ENCODE measurements at regions not wholly inside any gene's neighbourhood (a gene's known extent, or its start where the extent isn't known, plus 50 kb on each side); places are given as distances from the start of the nearest gene placed in this dataset.

GRCh38 chr15:98455904-98456303, 192.4 kb upstream of the IGF1R start:
- Histone ChIP-seq H3K36me3 (no peaks in the 10 kb centered on the region), H3K4me1 (no peaks in the 10 kb centered on the region), H3K9me3 (no peaks in the 10 kb centered on the region), H3K27ac (no peak overlapping the region), H3K4me3 (no peak overlapping the region), H3K27me3 (no peaks in the 10 kb centered on the region)
- intact Hi-C loops (cut with DNase I; ENCODE audit: low total_unique reads): no loop called here
- TF ChIP-seq CTCF (IDR thresholded peaks at IDR 0.05): no peak
- DNase-seq: no peak

DNA sequence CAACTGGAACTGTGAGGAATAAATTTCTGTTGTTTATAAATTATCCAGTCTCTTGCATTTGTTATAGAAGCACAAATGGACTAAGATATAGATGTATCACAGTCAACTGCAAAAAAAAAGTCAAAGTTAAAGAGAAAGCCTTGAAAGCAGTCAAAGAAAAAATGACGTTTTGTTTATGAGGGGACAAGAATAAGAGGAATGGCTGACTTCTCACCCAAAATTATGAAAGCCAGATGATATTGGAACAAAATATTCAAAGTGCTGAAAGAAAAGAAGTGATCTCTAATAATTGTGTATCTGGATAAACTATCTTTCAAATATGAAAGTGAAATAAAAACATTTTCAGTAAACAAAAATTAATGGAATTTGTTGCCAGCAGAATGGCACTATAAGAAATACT, 171.8 kb upstream of the IGF1R start:
- intact Hi-C loops (cut with DNase I; ENCODE audit: low total_unique reads): no loop called here
- TF ChIP-seq CTCF (IDR thresholded peaks at IDR 0.05): no peak
- no peak overlapping the region for H3K4me3 ChIP-seq
- H3K4me1 ChIP-seq: no peaks in the 10 kb centered on the region
- no peaks in the 10 kb centered on the region for H3K27me3 ChIP-seq
- no peaks in the 10 kb centered on the region for H3K36me3 ChIP-seq
- peaks cover 2 to 20% (median 13%) of the 10 kb centered on the region in 3 donors for H3K9me3 ChIP-seq
- no peak for DNase-seq
- no peak overlapping the region for H3K27ac ChIP-seq

DNA sequence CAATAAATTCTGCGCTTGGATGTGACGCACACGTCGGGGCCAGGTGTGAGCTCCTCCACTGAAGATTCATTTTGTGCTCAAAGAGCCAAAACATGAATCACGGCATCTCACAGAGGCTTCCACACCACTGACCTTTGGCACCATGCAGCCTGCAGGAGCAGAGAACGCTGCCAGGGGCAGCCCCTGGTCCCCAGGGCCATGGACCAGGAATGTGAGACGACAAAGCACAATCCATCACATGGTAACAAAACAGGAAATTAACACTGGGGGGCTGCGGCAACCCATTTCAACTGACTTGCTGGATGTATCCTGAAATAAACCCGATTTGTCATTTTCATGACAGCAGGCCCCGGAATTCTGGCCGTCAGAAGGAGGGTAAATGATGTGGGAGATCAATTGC, 167.5 kb upstream of the IGF1R start:
- H3K27ac ChIP-seq: no peak overlapping the region
- TF ChIP-seq CTCF (IDR thresholded peaks at IDR 0.05): no peak
- DNase-seq: no peak

DNA sequence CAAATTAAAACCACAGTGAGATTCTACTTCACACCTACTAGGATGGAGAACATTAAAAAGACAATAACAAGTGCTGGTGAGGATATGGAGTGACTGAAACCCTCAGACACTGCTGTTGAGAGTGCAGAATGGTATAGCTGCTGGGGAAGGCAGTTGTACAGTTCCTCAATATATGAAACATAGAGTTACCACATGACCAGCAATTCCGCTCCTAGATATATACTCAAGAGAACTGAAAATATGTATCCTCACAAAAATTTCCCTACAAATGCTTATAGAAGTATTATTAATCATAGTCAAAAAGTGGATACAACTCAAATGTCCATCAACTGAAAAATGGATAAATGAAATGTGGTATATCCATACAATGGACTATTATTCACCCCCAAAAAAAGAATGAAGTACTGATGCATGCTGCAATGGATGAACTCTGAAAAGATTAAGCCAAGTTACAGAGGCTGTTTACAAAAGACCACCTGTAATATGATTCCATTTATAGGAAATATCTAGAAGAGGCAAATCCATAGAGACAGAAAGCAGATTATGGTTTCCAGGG, 164.7 kb upstream of the IGF1R start:
- Histone ChIP-seq H3K4me3 (no peak overlapping the region), H3K4me1 (no peaks in the 10 kb centered on the region), H3K27me3 (no peaks in the 10 kb centered on the region), H3K27ac (no peak overlapping the region), H3K9me3 (peaks cover 0 to 6% (median 2%) of the 10 kb centered on the region in 3 donors), H3K36me3 (no peaks in the 10 kb centered on the region)
- DNase-seq: no peak
- no peak for TF ChIP-seq CTCF (IDR thresholded peaks at IDR 0.05)
- intact Hi-C loops (cut with DNase I; ENCODE audit: low total_unique reads): no loop called here

More for the DNA sequence above, 167.5 kb upstream of the IGF1R start:
- no peak overlapping the region for H3K4me3 ChIP-seq
- H3K27me3 ChIP-seq: no peaks in the 10 kb centered on the region
- peaks cover 3 to 19% (median 14%) of the 10 kb centered on the region in 3 donors for H3K9me3 ChIP-seq
- intact Hi-C loops (cut with DNase I; ENCODE audit: low total_unique reads): no loop called here
- no peaks in the 10 kb centered on the region for H3K4me1 ChIP-seq
- no peaks in the 10 kb centered on the region for H3K36me3 ChIP-seq

GRCh38 chr15:98484914-98485313, 163.4 kb upstream of the IGF1R start:
- Histone ChIP-seq H3K4me1 (no peaks in the 10 kb centered on the region), H3K27ac (no peak overlapping the region), H3K27me3 (no peaks in the 10 kb centered on the region), H3K36me3 (no peaks in the 10 kb centered on the region), H3K9me3 (peaks cover 0 to 6% (median 2%) of the 10 kb centered on the region in 3 donors), H3K4me3 (no peak overlapping the region)
- no peak for DNase-seq
- TF ChIP-seq CTCF (IDR thresholded peaks at IDR 0.05): no peak
- intact Hi-C loops (cut with DNase I; ENCODE audit: low total_unique reads): no loop called here

GRCh38 chr15:98485451-98485850, 162.9 kb upstream of the IGF1R start:
- no peak for TF ChIP-seq CTCF (IDR thresholded peaks at IDR 0.05)
- Histone ChIP-seq H3K4me1 (no peaks in the 10 kb centered on the region), H3K4me3 (no peak overlapping the region), H3K27ac (no peak overlapping the region), H3K27me3 (no peaks in the 10 kb centered on the region), H3K36me3 (no peaks in the 10 kb centered on the region), H3K9me3 (peaks cover 0 to 6% (median 2%) of the 10 kb centered on the region in 3 donors)
- intact Hi-C loops (cut with DNase I; ENCODE audit: low total_unique reads): no loop called here
- DNase-seq: no peak
